Panc1 (cell line): ENCODE measurements at regions not wholly inside any gene's neighbourhood (a gene's known extent, or its start where the extent isn't known, plus 50 kb on each side); places are given as distances from the start of the nearest gene placed in this dataset.

Source experiments
- CTCF ChIP-seq: fragments of 450-650 bp; IDR thresholded peaks from 2 replicates; pipeline ENCODE4 v1.5.1; 2017; ENCODE audit warnings: mild to moderate bottlenecking
- POLR2AphosphoS5 ChIP-seq: IDR thresholded peaks from 2 replicates; pipeline ENCODE4 v1.6.1; 2012; ENCODE audit warnings: mild to moderate bottlenecking, low read depth, low read length, moderate library complexity
- REST ChIP-seq, 2 experiments: IDR thresholded peaks; 2 replicates each; pipeline ENCODE4 v1.6.1; 2011 to 2012; ENCODE audit warnings: low read depth in 2 of 2, control low read depth in 1 of 2, low read length in 1 of 2, mild to moderate bottlenecking in 1 of 2, moderate library complexity in 1 of 2; ENCODE audit not compliant: insufficient read depth in 1 of 2
- SIN3A ChIP-seq: IDR thresholded peaks from 2 replicates; pipeline ENCODE4 v1.6.1; 2012; ENCODE audit warnings: low read depth, mild to moderate bottlenecking, low read length, moderate library complexity, borderline replicate concordance; ENCODE audit not compliant: insufficient read depth

DNA sequence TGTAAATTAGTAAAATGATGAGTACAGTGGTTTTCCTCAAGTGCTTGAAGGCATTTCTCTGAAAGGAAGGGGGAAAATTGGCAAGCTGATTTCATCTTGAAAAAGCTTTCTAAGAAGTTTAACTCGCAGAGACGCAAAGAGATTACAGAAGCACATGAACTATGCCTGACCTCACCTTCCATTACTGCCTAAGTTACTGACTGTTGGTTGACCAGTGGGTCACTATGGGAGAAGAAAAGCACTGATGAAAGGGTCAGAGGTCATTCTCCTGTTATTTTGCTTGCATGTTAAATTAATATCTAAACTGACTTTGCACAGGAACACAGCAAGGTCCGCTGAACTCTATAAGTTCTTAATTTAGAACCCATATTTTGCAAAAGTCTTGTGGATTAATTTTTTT is 225.6 kb downstream of the ARL4A start:
- TF ChIP-seq CTCF (no peak), REST (IDR thresholded peaks at IDR 0.05; ENCODE audit: insufficient read depth in 1 of 2, low read depth in 2 of 2, low read length in 1 of 2) (no peak), SIN3A (no peak), POLR2AphosphoS5 (no peak)
